HG03457 (cell line): ENCODE measurements at regions not wholly inside any gene's neighbourhood (a gene's known extent, or its start where the extent isn't known, plus 50 kb on each side); places are given as distances from the start of the nearest gene placed in this dataset.

Experiments used
- ATAC-seq: cut with Tn5 transposase; IDR thresholded peaks from one replicate; pipeline ENCODE4 v1.9.1; 2021; ENCODE audit warnings: moderate number of reproducible peaks; ENCODE audit not compliant: unreplicated experiment

- ATAC-seq, result no peak
These were observed 138.1 kb upstream of the CHST15 start for GRCh38 chr10:124231168-124232155.

DNA sequence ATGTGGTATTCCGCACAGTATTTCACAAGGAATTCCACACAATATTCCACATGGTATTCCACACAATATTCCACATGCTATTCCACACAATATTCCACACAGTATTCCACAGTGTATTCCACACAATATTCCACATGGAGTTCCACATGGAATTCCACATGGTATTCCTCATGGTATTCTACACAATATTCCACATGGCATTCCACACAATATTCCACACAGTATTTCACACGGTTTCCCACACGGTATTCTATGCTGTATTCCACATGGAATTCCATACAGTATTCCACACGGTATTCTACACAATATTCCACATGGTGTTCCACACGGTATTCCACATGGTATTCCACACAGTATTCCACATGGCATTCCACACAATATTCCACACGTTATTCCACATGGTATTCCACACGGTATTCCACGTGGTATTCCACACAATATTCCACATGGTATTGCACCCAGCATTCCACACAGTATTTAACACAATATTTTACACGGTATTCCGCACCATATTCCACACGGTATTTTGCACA lies 137.3 kb upstream of the CHST15 start:
- ATAC-seq, result no peak

DNA sequence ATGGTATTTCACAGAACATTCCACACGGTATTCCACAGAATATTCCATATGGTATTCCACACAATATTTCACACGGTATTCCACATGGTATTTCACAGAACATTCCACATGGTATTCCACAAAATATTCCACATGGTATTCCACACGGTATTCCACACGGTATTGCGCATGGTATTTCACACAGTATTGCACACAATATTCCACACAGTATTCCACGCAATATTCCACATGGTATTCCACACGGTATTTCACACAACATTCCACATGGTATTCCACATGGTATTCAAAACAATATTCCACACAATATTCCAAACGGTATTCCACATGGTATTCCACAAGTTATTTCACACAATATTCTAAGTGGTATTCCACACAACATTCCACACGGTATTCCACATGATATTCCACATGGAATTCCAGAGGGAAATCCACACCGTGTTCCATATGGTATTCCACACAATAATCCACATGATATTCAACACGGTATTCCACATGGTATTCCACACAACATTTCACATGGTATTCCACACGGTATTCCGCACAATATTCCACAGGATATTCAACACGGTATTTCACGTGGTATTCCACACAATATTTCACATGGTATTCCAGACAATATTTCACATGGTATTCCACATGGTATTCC lies 136.7 kb upstream of the CHST15 start:
- no peak for ATAC-seq

DNA sequence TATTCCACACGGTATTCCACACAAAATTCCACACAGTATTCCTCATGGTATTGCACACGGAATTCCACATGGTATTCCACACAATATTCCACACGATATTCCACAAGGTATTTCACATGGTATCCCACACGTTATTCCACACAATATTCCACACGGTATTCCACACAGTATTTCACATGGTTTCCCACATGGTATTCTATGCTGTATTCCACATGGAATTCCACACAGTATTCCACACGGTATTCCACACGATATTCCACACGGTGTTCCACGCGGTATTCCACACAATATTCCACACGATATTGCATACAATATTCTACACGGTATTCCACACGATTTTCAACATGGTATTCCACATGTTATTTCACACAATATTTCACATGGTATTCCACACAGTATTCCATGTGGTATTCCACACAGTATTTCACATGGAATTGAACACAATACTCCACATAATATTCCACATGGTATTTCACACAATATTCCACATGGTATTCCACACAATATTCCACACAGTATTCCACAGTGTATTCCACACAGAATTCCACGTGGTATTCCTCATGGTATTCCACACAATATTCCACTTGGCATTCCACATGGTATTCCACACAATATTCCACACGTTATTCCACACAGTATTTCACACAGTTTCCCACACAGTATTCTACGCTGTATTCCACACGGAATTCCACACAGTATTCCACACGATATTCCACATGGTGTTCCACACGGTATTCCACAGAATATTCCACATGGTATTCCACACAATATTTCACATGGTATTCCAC lies 136.0 kb upstream of the CHST15 start:
- ATAC-seq, result no peak

DNA sequence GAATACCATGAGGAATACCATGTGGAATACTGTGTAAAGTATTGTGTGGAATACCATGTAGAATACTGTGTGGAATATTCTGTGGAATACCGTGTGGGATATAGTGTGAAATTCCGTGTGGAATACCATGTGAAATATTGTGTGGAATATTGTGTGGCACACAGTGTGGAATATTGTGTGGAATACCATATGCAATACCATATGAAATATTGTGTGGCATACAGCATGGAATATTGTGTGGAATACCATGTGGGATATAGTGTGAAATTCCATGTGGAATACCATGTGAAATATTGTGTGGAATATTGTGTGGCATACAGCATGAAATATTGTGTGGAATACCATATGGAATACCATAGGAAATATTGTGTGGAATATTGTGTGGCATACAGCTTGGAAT lies 135.1 kb upstream of the CHST15 start:
- ATAC-seq, result no peak

DNA sequence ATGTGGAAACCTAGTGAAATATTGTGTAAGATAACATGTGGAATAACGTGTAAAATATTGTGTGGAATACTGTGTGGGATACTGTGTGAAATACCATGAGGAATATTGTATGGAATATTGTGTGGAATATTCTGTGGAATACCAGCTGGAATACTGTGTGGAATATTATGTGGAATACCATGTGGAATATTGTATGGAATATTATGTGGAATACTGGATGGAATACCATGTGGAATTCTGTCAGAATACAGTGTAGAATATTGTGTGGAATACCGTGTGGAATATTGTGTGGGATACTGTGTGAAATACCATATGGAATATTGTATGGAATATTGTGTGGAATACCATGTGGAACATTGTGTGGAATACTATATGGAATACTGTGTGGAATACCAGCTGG lies 134.6 kb upstream of the CHST15 start:
- no peak for ATAC-seq

- no peak for ATAC-seq
These were observed 133.9 kb upstream of the CHST15 start for GRCh38 chr10:124227055-124227975.

- no peak for ATAC-seq
These were observed 133.1 kb upstream of the CHST15 start for GRCh38 chr10:124226271-124227054.

GRCh38 chr10:124225467-124226270 lies 132.3 kb upstream of the CHST15 start:
- no peak for ATAC-seq

DNA sequence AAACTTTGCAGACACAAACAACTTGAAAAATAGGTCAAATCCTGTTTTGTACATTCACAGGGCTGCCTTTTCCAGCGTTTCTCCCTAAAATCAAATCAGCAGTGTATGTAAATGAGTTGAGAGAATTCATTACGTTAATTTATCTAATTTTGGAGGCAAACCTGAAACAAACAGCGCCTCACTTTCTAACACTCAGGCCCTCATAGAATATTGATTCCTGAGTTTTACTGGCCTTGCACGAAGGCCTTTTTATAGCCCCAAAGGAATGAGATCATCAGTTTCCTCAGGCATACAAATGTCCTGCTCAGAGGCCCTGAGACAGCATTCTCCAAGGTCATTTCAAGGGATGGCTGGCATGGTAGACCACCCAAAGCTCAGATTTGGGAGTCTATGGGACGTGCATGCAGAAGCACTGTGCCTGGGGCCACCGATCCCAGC lies 131.7 kb upstream of the CHST15 start:
- ATAC-seq, result no peak

GRCh38 chr10:124224331-124225028 lies 131.1 kb upstream of the CHST15 start:
- no peak for ATAC-seq

GRCh38 chr10:124223711-124224085 lies 130.3 kb upstream of the CHST15 start:
- ATAC-seq, result no peak

DNA sequence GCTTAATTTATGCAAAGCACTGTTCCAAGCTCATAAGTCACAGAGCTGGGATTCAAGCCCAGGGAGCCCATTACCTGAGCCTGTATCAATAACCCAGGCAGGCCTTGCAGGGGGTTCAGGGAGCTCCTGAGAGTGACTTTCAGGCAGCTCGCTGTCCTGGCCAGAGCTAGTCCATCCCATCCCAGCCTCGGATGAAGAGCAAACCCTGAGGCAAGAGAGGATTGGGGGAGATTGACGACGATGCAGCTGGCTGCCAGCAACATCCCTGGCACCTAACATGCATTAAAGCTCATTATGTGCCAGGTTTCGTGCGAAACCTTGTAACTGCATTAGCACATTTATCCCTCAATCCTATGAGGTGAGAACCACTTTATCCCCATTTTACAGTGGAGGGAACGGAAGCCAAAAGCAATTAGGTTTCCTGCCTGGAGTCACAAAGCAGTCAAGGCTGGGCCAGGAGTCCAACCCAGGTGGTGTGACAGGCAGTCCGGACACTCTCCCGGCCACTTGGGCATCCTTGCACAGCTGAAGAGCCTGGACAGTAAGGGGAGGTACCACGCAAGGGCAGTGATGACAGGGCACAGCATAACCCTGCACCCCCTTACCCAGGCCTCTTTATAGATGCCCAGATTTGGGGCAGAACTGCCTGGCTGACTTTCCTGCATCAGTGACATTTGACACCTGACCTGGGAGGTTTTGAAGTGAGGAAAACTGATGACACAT lies 129.8 kb upstream of the CHST15 start:
- no peak for ATAC-seq

- ATAC-seq, result no peak
These were observed 129.1 kb upstream of the CHST15 start for GRCh38 chr10:124222318-124222987.

- ATAC-seq, result peak; percentile 59
These were observed 128.2 kb upstream of the CHST15 start for GRCh38 chr10:124221356-124222317.

DNA sequence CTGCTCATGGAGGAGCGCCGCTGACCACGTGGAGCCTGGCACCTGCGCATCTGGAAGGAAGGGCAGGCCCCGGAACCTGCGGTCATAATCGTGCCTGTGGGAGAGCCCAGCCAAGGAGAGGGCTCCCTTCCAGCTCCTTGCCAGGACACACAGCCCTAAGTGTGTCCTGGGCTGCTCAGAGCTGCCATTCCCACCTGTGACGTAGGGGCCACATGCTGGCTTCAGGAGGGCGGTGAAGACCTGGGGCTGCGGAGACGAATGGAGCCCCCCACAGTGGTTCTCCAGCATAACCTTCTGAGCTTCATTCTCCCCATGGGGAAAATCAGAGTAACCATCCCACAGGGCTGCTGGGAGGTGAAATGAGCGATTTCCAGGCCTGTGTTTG lies 127.6 kb upstream of the CHST15 start:
- ATAC-seq, result no peak
